Activated gamma-delta T cell treated with Interleukin-2 at 50 U/mL for 16 hours (primary cell): ENCODE measurements at regions not wholly inside any gene's neighbourhood (a gene's known extent, or its start where the extent isn't known, plus 50 kb on each side); places are given as distances from the start of the nearest gene placed in this dataset.
"Not testable (repeated sequence)": the region's sequence is repeated elsewhere in the genome, so short reads cannot be mapped to it uniquely, and the experiment has no call there.

Experiments used
- DNase-seq: peaks from one replicate; pipeline ENCODE4 v3.0.0-alpha.2; 2020

GRCh38 chr13:89393758-89394304 is 1722.7 kb downstream of the SLITRK5 start:
- no peak for DNase-seq

GRCh38 chr13:89401264-89401675 is 1730.1 kb downstream of the SLITRK5 start:
- no peak for DNase-seq

- DNase-seq, result no peak
These were observed 1731.0 kb downstream of the SLITRK5 start for GRCh38 chr13:89402211-89402610.

GRCh38 chr13:89406096-89406495 is 1734.9 kb downstream of the SLITRK5 start:
- DNase-seq, result not testable (repeated sequence)

- no peak for DNase-seq
These were observed 1736.2 kb downstream of the SLITRK5 start for GRCh38 chr13:89407357-89407756.

- no peak for DNase-seq
These were observed 1761.8 kb downstream of the SLITRK5 start for GRCh38 chr13:89432997-89433396.

- not testable (repeated sequence) for DNase-seq
These were observed 1763.5 kb downstream of the SLITRK5 start for GRCh38 chr13:89434624-89435023.

GRCh38 chr13:89454681-89455080 is 1783.5 kb downstream of the SLITRK5 start:
- DNase-seq, result no peak

GRCh38 chr13:89455225-89455624 is 1784.1 kb downstream of the SLITRK5 start:
- no peak for DNase-seq

GRCh38 chr13:89455741-89456140 is 1784.6 kb downstream of the SLITRK5 start:
- DNase-seq, result no peak

- DNase-seq, result no peak
These were observed 1786.8 kb downstream of the SLITRK5 start for GRCh38 chr13:89457977-89458376.

GRCh38 chr13:89458456-89458855 is 1787.3 kb downstream of the SLITRK5 start:
- no peak for DNase-seq

GRCh38 chr13:89460895-89461294 is 1789.7 kb downstream of the SLITRK5 start:
- not testable (repeated sequence) for DNase-seq

- no peak for DNase-seq
These were observed 1794.2 kb downstream of the SLITRK5 start for GRCh38 chr13:89465366-89465765.

- no peak for DNase-seq
These were observed 1796.9 kb downstream of the SLITRK5 start for GRCh38 chr13:89468081-89468480.

- DNase-seq, result no peak
These were observed 1799.7 kb downstream of the SLITRK5 start for GRCh38 chr13:89470901-89471300.

- DNase-seq, result no peak
These were observed 1803.3 kb downstream of the SLITRK5 start for GRCh38 chr13:89474432-89474831.

- DNase-seq, result no peak
These were observed 1814.9 kb downstream of the SLITRK5 start for GRCh38 chr13:89486065-89486464.

GRCh38 chr13:89486709-89487108 is 1815.5 kb downstream of the SLITRK5 start:
- DNase-seq, result no peak

GRCh38 chr13:89490661-89491060 is 1819.5 kb downstream of the SLITRK5 start:
- no peak for DNase-seq

GRCh38 chr13:89496478-89496877 is 1825.3 kb downstream of the SLITRK5 start:
- no peak for DNase-seq

GRCh38 chr13:89497658-89498057 is 1826.5 kb downstream of the SLITRK5 start:
- no peak for DNase-seq

GRCh38 chr13:89502286-89502685 is 1831.1 kb downstream of the SLITRK5 start:
- DNase-seq, result no peak

- no peak for DNase-seq
These were observed 1832.8 kb upstream of the MIR17HG start for GRCh38 chr13:89514534-89515312.

GRCh38 chr13:89515948-89516347 is 1831.5 kb upstream of the MIR17HG start:
- DNase-seq, result no peak
